GM21381 (cell line): ENCODE measurements at regions not wholly inside any gene's neighbourhood (a gene's known extent, or its start where the extent isn't known, plus 50 kb on each side); places are given as distances from the start of the nearest gene placed in this dataset.
"Not testable (repeated sequence)": the region's sequence is repeated elsewhere in the genome, so short reads cannot be mapped to it uniquely, and the experiment has no call there.

Source experiments
- ATAC-seq: cut with Tn5 transposase; IDR thresholded peaks from one replicate; pipeline ENCODE4 v1.9.1; 2021; ENCODE audit warnings: mild to moderate bottlenecking, moderate library complexity; ENCODE audit not compliant: unreplicated experiment

- no peak for ATAC-seq
Observed at GRCh38 chr1:192905049-192905448, 96.2 kb downstream of the RGS2 start.

DNA sequence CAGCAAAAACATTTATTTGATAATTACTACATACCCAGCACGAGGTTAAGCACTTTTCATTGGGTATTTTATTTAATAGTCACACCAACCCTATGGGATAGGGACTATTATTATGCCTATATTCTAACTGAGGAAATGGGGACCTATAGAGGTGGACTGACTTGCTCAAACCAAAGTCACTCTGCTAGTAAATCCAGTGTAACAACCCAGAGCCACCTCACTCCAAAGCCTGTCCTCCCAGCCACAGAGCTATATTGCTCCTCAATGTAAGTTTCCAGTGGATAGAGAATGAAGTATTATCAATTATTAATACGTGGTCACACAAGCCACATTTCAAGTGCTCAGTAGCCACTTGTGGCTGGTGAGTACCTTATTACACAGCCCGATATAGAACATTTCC, 97.5 kb downstream of the RGS2 start:
- ATAC-seq, result no peak

GRCh38 chr1:192907545-192908243, 98.9 kb downstream of the RGS2 start:
- no peak for ATAC-seq

GRCh38 chr1:192911896-192912656, 103.2 kb downstream of the RGS2 start:
- not testable (repeated sequence) for ATAC-seq

- no peak for ATAC-seq
Observed at GRCh38 chr1:192913683-192914082, 104.8 kb downstream of the RGS2 start.

- ATAC-seq, result no peak
Observed at GRCh38 chr1:192914092-192914491, 105.3 kb downstream of the RGS2 start.

- ATAC-seq, result no peak
Observed at GRCh38 chr1:192914696-192915095, 105.9 kb downstream of the RGS2 start.

GRCh38 chr1:192916021-192916420, 107.2 kb downstream of the RGS2 start:
- ATAC-seq, result no peak

DNA sequence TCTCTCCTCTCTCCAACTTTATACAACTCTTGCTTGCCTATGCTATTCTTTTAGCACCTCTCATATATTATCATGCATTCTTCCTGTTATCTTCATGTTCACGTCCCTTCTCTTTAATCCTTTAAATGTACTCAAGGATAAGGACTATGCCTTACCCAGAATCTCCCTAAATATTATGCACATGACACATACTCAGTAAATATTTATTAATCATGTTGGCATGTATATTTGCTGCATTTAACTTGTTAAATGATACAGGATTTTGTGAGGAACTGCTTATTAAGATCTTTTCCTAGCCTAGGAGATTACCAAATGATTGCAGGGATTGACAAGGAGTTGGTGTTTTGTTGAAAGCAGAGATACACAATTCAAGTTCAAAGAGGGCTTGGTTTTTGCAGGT, 109.4 kb downstream of the RGS2 start:
- no peak for ATAC-seq

DNA sequence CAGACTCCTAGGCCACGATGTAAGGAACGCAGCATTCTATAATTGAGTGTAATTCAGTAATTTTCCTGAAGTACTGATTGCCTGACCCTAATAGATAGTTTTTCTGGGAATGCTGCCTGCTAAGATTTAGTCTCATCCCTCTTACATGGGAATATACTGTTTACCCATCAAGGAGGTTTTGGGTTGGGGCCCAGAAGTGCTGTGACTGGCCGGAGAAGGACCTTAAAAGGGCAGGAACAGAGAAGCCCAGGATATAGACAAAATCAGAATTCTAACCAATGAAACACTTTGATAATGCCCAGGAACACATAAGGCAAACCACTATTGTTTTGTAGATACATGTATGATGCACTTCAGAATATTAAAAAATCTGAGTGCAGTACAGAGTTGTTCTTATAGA, 111.6 kb downstream of the RGS2 start:
- ATAC-seq, result no peak

GRCh38 chr1:192925609-192926008, 116.8 kb downstream of the RGS2 start:
- ATAC-seq, result no peak

DNA sequence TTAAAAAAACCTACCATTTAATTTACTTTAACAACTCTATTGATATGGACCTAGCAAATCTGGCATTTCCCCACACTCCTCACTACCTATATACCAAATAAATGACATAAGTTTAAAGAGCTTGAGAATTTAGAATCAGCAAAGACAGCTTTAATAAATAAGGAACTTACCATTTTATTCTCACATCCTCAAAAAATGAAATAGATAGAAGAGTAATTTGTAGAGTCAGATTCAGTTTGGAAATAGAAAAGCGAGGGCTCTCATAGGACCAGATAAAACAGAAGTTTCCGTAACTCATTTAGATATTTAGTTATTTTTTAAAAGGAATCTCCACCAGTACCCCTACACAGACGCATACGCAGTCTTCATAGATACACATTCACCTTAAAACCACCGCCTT, 117.9 kb downstream of the RGS2 start:
- no peak for ATAC-seq

DNA sequence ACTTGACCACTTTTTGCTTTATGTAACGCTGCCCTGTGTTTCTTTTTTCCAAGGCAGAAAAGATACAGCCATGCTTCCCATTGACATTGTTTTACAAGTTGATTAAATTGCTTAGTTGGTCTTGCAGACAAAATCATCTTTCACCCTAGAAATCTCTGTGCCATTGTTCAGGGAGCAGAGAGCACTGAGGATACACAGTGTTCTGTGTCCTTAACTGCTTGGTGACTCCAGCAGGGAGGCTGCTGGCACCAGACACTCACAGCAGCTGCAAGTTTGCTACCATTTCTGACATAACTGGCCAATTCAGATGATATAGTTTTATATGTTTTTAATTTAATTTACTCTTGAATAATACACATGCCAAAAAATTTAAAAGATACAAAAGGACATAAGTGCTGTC, 118.7 kb downstream of the RGS2 start:
- no peak for ATAC-seq

GRCh38 chr1:192929597-192929996, 120.8 kb downstream of the RGS2 start:
- no peak for ATAC-seq

GRCh38 chr1:192933744-192934143, 124.9 kb downstream of the RGS2 start:
- ATAC-seq, result no peak

DNA sequence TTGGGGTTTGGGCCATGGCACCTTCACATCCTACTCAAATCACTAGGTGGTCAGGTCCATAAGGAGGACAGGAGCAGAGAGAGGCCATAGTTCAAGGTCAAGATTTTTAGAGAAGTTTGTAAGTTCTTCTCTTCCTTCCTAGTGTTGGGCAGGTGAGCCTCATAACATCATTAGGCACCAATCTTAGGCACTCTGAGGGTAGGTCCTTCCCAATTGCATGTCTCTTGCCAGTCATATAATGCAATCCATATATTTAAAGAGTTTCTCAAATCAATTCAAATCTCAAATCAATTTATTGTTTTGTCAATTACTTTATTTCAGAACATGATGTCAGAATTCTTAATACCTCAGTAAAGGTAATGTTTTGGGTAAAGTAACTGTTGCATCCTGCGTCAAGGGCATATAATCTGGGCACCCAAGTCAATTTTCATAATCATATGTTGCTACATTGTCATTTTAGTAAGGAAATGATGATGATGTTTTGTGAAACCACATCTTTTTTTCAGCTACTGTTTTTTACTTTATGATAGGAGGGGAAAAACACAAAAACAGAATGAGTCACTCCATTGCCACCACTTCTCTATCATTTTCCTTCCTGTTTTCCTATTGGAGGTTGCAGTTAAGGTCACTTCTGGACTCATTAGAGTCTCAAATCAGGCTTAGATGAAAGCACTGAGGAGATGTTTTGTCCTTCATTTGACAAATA, 122.7 kb downstream of the UCHL5 start:
- ATAC-seq, result no peak

DNA sequence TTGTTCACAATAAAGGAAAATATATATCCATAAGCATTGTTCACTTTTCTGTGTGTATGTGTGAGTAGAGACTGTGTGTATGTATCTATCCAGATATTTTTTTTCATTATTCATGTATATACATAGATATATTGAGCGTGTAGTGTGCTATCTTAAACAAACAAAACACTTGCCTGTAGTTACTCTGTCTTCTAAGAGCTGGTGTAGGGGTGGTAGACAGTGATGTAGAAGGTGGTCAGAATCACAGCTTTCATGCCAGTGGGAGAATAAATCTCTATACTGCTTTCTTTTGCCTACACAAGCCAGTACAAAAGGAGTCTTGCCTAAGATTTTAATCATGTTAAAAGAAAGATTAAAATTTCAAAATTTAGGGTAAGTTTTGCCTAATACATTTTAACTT, 122.0 kb downstream of the UCHL5 start:
- no peak for ATAC-seq

- no peak for ATAC-seq
Observed at GRCh38 chr1:192939440-192939839, 119.7 kb downstream of the UCHL5 start.

DNA sequence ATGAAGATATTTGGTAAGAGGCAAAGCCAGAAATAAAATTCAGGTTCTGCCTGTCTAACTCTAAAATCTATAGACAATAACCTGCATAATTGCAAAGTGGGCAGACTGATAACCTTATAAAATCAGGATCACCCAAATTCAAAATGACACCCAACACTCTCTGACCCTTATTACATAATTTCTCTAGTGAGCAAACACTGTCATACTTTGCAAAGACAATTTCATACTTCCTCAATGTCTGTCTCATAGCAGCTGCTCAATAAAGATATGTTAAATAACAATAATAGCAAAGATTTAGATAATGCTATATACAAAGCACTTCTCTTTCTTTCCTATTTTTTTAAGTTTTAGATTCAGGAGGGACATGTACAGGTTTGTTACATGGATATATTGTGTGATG, 118.5 kb downstream of the UCHL5 start:
- ATAC-seq, result no peak

GRCh38 chr1:192941722-192942411, 117.3 kb downstream of the UCHL5 start:
- peak; percentile 51 for ATAC-seq

DNA sequence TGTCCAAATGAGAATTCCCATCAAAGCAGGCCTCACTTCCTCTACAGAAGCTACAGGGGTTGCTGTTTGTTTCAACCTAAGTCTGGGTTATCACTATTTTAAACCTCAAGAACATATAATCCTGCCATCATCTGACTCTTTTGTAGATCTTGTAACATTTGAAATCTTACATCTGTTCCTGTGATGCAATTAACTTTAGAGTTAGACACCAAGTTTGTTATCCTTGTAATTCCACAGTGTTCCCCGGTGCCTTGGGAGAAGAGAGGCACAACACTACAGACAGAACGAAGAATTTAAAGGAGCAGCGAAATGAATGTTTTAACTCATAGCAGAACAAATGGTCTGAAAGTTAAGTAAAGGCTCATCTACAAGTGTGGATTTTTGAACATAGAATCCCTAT, 116.1 kb downstream of the UCHL5 start:
- no peak for ATAC-seq
